ENCODE measurements at regions not wholly inside any gene's neighbourhood (a gene's known extent, or its start where the extent isn't known, plus 50 kb on each side); places are given as distances from the start of the nearest gene placed in this dataset.

- H3K4me3 ChIP-seq (ENCODE audit: low read depth, low read length), result no peak overlapping the region
- no peaks in the 10 kb centered on the region for H3K9me3 ChIP-seq (ENCODE audit: control insufficient read depth, insufficient read depth, low read depth, low read length)
- no peak overlapping the region for H3K27ac ChIP-seq (ENCODE audit: extremely low read depth, low read depth, low read length)
- ChIA-PET CTCF (no interaction called here), POLR2A (no interaction called here)
- no peaks in the 10 kb centered on the region for H3K4me1 ChIP-seq (ENCODE audit: control insufficient read depth, insufficient read depth, low read length)
- no peaks in the 10 kb centered on the region for H3K36me3 ChIP-seq (ENCODE audit: control insufficient read depth in 2 of 2, insufficient read depth in 1 of 2, low read length in 2 of 2)
- no peak for TF ChIP-seq ZNF112 (tag by site-specific recombination; IDR thresholded peaks at IDR 0.05)
- TF ChIP-seq ZNF514 (tag by site-specific recombination; IDR thresholded peaks at IDR 0.05), result no peak
- TF ChIP-seq ZNF211 (tag by site-specific recombination; IDR thresholded peaks at IDR 0.05; ENCODE audit: low read depth), result no peak
- TF ChIP-seq ZSCAN5A (tag by site-specific recombination; IDR thresholded peaks at IDR 0.05), result no peak
- TF ChIP-seq ZNF121 (tag by site-specific recombination; IDR thresholded peaks at IDR 0.05), result no peak
- no peak for TF ChIP-seq ZSCAN30 (tag by site-specific recombination; IDR thresholded peaks at IDR 0.05)
- no peak for TF ChIP-seq ZBTB48 (tag by site-specific recombination; IDR thresholded peaks at IDR 0.05)
- TF ChIP-seq BCL11B (tag by site-specific recombination; IDR thresholded peaks at IDR 0.05; ENCODE audit: low read depth), result no peak
- no peak for TF ChIP-seq ZBTB11 (tag by site-specific recombination; conservative IDR thresholded peaks at IDR 0.05; ENCODE audit: low read depth)
- no peak for TF ChIP-seq ZNF324 (tag by site-specific recombination; IDR thresholded peaks at IDR 0.05)
- TF ChIP-seq KLF1 (tag by site-specific recombination; IDR thresholded peaks at IDR 0.05), result no peak
- TF ChIP-seq ZFP3 (tag by site-specific recombination; IDR thresholded peaks at IDR 0.05; ENCODE audit: low read depth), result no peak
- TF ChIP-seq EGR2 (tag by site-specific recombination; IDR thresholded peaks at IDR 0.05; ENCODE audit: low read depth), result no peak
- TF ChIP-seq ZNF302 (tag by site-specific recombination; IDR thresholded peaks at IDR 0.05; ENCODE audit: low read depth), result no peak
These were observed 236.8 kb upstream of the IRX5 start for GRCh38 chr16:54693864-54694263.

- ChIA-PET POLR2A (no interaction called here), CTCF (no interaction called here)
- no peak overlapping the region for H3K27ac ChIP-seq (ENCODE audit: extremely low read depth, low read depth, low read length)
- H3K9me3 ChIP-seq (ENCODE audit: control insufficient read depth, insufficient read depth, low read depth, low read length), result no peaks in the 10 kb centered on the region
- no peaks in the 10 kb centered on the region for H3K4me1 ChIP-seq (ENCODE audit: control insufficient read depth, insufficient read depth, low read length)
- no peak overlapping the region for H3K4me3 ChIP-seq (ENCODE audit: low read depth, low read length)
- no peaks in the 10 kb centered on the region for H3K36me3 ChIP-seq (ENCODE audit: control insufficient read depth in 2 of 2, insufficient read depth in 1 of 2, low read length in 2 of 2)
- TF ChIP-seq ZNF629 (tag by site-specific recombination; IDR thresholded peaks at IDR 0.05), result no peak
- no peak for TF ChIP-seq ZNF155 (tag by site-specific recombination; IDR thresholded peaks at IDR 0.05)
- no peak for TF ChIP-seq ZNF2 (tag by site-specific recombination; IDR thresholded peaks at IDR 0.05)
- TF ChIP-seq YY1 (tag by site-specific recombination; IDR thresholded peaks at IDR 0.05), result no peak
- TF ChIP-seq KLF16 (tag by site-specific recombination; IDR thresholded peaks at IDR 0.05), result no peak
- TF ChIP-seq ZNF530 (tag by site-specific recombination; IDR thresholded peaks at IDR 0.05; ENCODE audit: low read depth), result no peak
- no peak for TF ChIP-seq OVOL3 (tag by site-specific recombination; IDR thresholded peaks at IDR 0.05)
- no peak for TF ChIP-seq ZNF777 (tag by site-specific recombination; IDR thresholded peaks at IDR 0.05; ENCODE audit: borderline replicate concordance)
- TF ChIP-seq ZNF223 (tag by site-specific recombination; IDR thresholded peaks at IDR 0.05), result no peak
- no peak for TF ChIP-seq ZXDB (tag by site-specific recombination; IDR thresholded peaks at IDR 0.05)
- no peak for TF ChIP-seq ZNF398 (tag by site-specific recombination; IDR thresholded peaks at IDR 0.05)
- no peak for TF ChIP-seq HIC1 (tag by site-specific recombination; IDR thresholded peaks at IDR 0.05)
- no peak for TF ChIP-seq ZNF544 (tag by site-specific recombination; IDR thresholded peaks at IDR 0.05)
- TF ChIP-seq PRDM6 (tag by site-specific recombination; IDR thresholded peaks at IDR 0.05), result no peak
These were observed 240.0 kb upstream of the IRX5 start for GRCh38 chr16:54690710-54691109.
